Kidney (tissue), 13 donors: ENCODE measurements at regions not wholly inside any gene's neighbourhood (a gene's known extent, or its start where the extent isn't known, plus 50 kb on each side); places are given as distances from the start of the nearest gene placed in this dataset.
A peak's percentile ranks its signal among the peaks of the same experiment; 100 is the strongest.

Experiments
- DNase-seq, 5 donors: peaks; one replicate each; pipeline ENCODE4 v3.0.0-alpha.2; 2013 to 2020
- FAIRE-seq: peaks from 2 replicates; lab custom pipeline; 2012; peaks lifted over from hg19 to GRCh38; lab: Jason Lieb, UNC
- H3K27ac ChIP-seq, 2 donors: one replicate each; pipeline ENCODE4 v1.7.0; 2013; ENCODE audit warnings: low read depth in 2 of 2, low read length in 2 of 2, inconsistent platforms in 1 of 2
- H3K27me3 ChIP-seq: one replicate; pipeline ENCODE4 v1.7.1; 2013; ENCODE audit warnings: low read length, inconsistent platforms; ENCODE audit not compliant: control insufficient read depth, insufficient read depth
- H3K36me3 ChIP-seq, 3 donors: one replicate each; pipeline versions ENCODE4 v1.7.0 to v1.7.1; 2013; ENCODE audit warnings: low read length in 3 of 3, control low read depth in 1 of 3, inconsistent platforms in 1 of 3; ENCODE audit not compliant: insufficient read depth in 3 of 3, control insufficient read depth in 2 of 3
- H3K4me1 ChIP-seq, 3 donors: one replicate each; pipeline versions ENCODE4 v1.7.0 to v1.7.1; 2013; ENCODE audit warnings: low read length in 3 of 3, inconsistent platforms in 1 of 3, low read depth in 1 of 3; ENCODE audit not compliant: control insufficient read depth in 2 of 3, insufficient read depth in 2 of 3
- H3K4me3 ChIP-seq, 3 donors: one replicate each; pipeline versions ENCODE4 v1.7.0 to v1.8.1; 2013; ENCODE audit warnings: low read length in 3 of 3, control low read depth in 1 of 3, inconsistent platforms in 1 of 3
- H3K9ac ChIP-seq, 3 donors: one replicate each; pipeline versions ENCODE4 v1.7.0 to v1.7.1; 2013; ENCODE audit warnings: low read length in 3 of 3, control low read depth in 1 of 3, inconsistent platforms in 1 of 3
- H3K9me3 ChIP-seq, 3 donors: one replicate each; pipeline versions ENCODE4 v1.7.0 to v1.7.1; 2013; ENCODE audit warnings: low read length in 3 of 3, control low read depth in 1 of 3, inconsistent platforms in 1 of 3; ENCODE audit not compliant: control insufficient read depth in 2 of 3, insufficient read depth in 1 of 3
- CTCF ChIP-seq: IDR thresholded peaks from 3 replicates; pipeline ENCODE4 v1.5.1; 2012; ENCODE audit warnings: mild to moderate bottlenecking, moderate library complexity, borderline replicate concordance; ENCODE audit not compliant: insufficient read depth; ENCODE audit errors: extremely low read depth
- intact Hi-C: fragments of 100-400 bp; cut with DNase I; formaldehyde crosslinking; loops from one replicate; pipeline ENCODE4 v1.11.1; 2022
- donor health status: control.
- donor health status: control.
- donor health status: control.
- donor health status: control.
- donor health status: control.
- donor health status: DM: yes; HTN: yes; CAD: no.
- donor health status: Normal renal cell carcinoma (clear cell type).

GRCh38 chr2:45248214-45248613 is 239.0 kb upstream of the SIX2 start:
- Histone ChIP-seq H3K27ac (no peak overlapping the region), H3K9ac (no peak overlapping the region), H3K4me1 (no peaks in the 10 kb centered on the region), H3K27me3 (no peaks in the 10 kb centered on the region), H3K4me3 (no peak overlapping the region), H3K36me3 (no peaks in the 10 kb centered on the region), H3K9me3 (no peaks in the 10 kb centered on the region)
- no peak for TF ChIP-seq CTCF
- FAIRE-seq, result no peak
- no peak for DNase-seq
- intact Hi-C loops, result no loop called here

DNA sequence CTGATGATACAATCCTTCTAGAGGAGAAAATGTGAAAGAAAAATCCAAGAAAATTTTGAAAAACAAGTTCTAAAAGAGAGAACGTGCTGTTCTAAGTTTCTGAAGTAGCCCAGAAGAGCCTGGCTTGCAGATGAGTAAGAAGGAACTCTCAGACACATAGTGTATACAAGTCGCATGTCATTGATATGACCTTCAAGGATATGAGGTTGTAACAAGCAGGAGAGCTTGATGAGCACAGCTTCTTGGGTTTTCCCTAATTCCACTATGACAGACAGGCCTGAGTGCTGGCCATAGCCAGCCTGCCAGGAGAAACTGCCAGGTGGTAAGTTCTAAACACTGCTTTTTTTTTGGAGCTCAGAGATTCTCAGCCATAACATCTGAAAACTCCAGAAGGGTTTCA is 235.7 kb upstream of the SIX2 start:
- no peaks in the 10 kb centered on the region for H3K27me3 ChIP-seq
- H3K9me3 ChIP-seq, result no peaks in the 10 kb centered on the region
- no peak overlapping the region for H3K4me3 ChIP-seq
- FAIRE-seq (no peak), DNase-seq (no peak)
- intact Hi-C loops, result no loop called here
- no peak overlapping the region for H3K27ac ChIP-seq
- H3K36me3 ChIP-seq, result no peaks in the 10 kb centered on the region
- no peaks in the 10 kb centered on the region for H3K4me1 ChIP-seq
- no peak overlapping the region for H3K9ac ChIP-seq
- TF ChIP-seq CTCF, result no peak

- Histone ChIP-seq H3K36me3 (no peaks in the 10 kb centered on the region), H3K9me3 (no peaks in the 10 kb centered on the region), H3K4me1 (no peaks in the 10 kb centered on the region), H3K4me3 (no peak overlapping the region), H3K27me3 (no peaks in the 10 kb centered on the region), H3K9ac (no peak overlapping the region), H3K27ac (no peak overlapping the region)
- FAIRE-seq (no peak), DNase-seq (peak in 4 of 5 donors; percentile 51 to 76 (median 68))
- no peak for TF ChIP-seq CTCF
- intact Hi-C loops, result no loop called here
Measured at GRCh38 chr2:45242161-45242741, 233.0 kb upstream of the SIX2 start.

DNA sequence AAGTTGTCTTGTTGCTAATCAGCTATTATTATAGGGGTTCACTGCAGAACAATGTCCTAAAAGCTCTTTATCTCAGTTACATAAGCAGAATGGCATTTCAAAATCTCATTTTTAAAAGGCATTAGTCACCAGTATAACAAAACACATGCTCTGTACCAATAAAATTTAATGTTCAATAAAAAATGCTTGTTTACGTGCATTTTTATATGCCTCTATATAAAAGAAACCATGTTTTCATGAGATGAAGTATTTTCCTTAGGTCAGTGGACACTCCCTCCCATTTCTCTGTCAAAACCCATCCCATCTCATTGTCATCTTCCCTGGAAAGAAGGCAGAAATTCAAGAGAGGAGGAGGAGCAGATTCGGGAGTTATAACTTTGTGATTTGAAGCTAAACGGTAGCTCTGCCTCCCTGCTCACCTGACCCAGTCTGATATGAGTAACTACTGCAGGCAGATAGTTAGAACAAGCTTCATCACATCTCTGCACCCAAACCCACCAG is 231.9 kb upstream of the SIX2 start:
- H3K9ac ChIP-seq, result no peak overlapping the region
- no peaks in the 10 kb centered on the region for H3K36me3 ChIP-seq
- no peak overlapping the region for H3K4me3 ChIP-seq
- intact Hi-C loops, result no loop called here
- FAIRE-seq (no peak), DNase-seq (no peak)
- no peak overlapping the region for H3K27ac ChIP-seq
- H3K9me3 ChIP-seq, result no peaks in the 10 kb centered on the region
- no peak for TF ChIP-seq CTCF
- no peaks in the 10 kb centered on the region for H3K4me1 ChIP-seq
- H3K27me3 ChIP-seq, result no peaks in the 10 kb centered on the region
